B cell (primary cell): ENCODE measurements at regions not wholly inside any gene's neighbourhood (a gene's known extent, or its start where the extent isn't known, plus 50 kb on each side); places are given as distances from the start of the nearest gene placed in this dataset.

ENCODE experiments used
- ATAC-seq: fragments of 200-7000 bp; cut with Tn5 transposase; one replicate; pipeline ENCODE4 v1.10.0; 2021; ENCODE audit warnings: low read depth, mild to moderate bottlenecking, moderate number of reproducible peaks, moderate library complexity
- CTCF ChIA-PET: fragments of 350-600 bp; sonication (Branson Sonifier 250); formaldehyde crosslinking; loops from one replicate; lab custom pipeline; 2021; ENCODE audit warnings: antibody characterized with exemption, inconsistent platforms; lab: Charles Lee
- POLR2A ChIA-PET: fragments of 350-600 bp; sonication (Branson Sonifier 250); formaldehyde crosslinking; loops from one replicate; lab custom pipeline; 2021; ENCODE audit warnings: antibody characterized with exemption; lab: Charles Lee
- DNase-seq: peaks from one replicate; pipeline ENCODE4 v3.0.0; 2013
- H2AFZ ChIP-seq: 2 replicates; pipeline ENCODE4 v1.6.1; 2012; ENCODE audit warnings: mild to moderate bottlenecking, low read depth, low read length; ENCODE audit not compliant: insufficient read depth, poor library complexity, severe bottlenecking
- H3K27ac ChIP-seq, 2 donors: 1 replicate in 1 of 2; 2 replicates in 1 of 2; pipeline ENCODE4 v1.5.1; 2012 to 2013; ENCODE audit warnings: low read length in 2 of 2, mild to moderate bottlenecking in 2 of 2, moderate library complexity in 1 of 2
- H3K27me3 ChIP-seq, 4 experiments: fragments of 200-600 bp in 1 of 4; sonication (generic) in 1 of 4; replicated peaks in 1 of 4; 1 replicate in 2 of 4; 2 replicates in 2 of 4; pipeline versions ENCODE4 v1.6.1 to v1.7.0; 2013 to 2016; ENCODE audit warnings: low read length in 3 of 4, mild to moderate bottlenecking in 2 of 4, mixed read lengths in 1 of 4, moderate library complexity in 1 of 4; ENCODE audit not compliant: insufficient read depth in 4 of 4, control insufficient read depth in 3 of 4; ENCODE audit errors: control extremely low read depth in 1 of 4
- H3K36me3 ChIP-seq, 2 experiments: replicated peaks in 1 of 2; 1 replicate in 1 of 2; 2 replicates in 1 of 2; pipeline versions ENCODE4 v1.6.1 to v1.7.1; 2013; ENCODE audit warnings: low read length in 1 of 2; ENCODE audit not compliant: insufficient read depth in 2 of 2, control insufficient read depth in 1 of 2; ENCODE audit errors: control extremely low read depth in 1 of 2, extremely low read depth in 1 of 2
- H3K4me1 ChIP-seq, 2 donors: fragments of 200-600 bp in 1 of 2; sonication (generic) in 1 of 2; 1 replicate in 1 of 2; 2 replicates in 1 of 2; pipeline versions ENCODE4 v1.5.1 to v1.6.1; 2013 to 2017; ENCODE audit warnings: low read length in 2 of 2; ENCODE audit not compliant: control insufficient read depth in 2 of 2, insufficient read depth in 2 of 2
- H3K4me2 ChIP-seq: replicated peaks from 2 replicates; pipeline ENCODE3; 2012; ENCODE audit warnings: mild to moderate bottlenecking, low read depth, low read length; ENCODE audit not compliant: poor library complexity, severe bottlenecking
- H3K4me3 ChIP-seq, 5 experiments: fragments of 200-600 bp in 1 of 5; sonication (generic) in 1 of 5; 1 replicate in 3 of 5; 2 replicates in 2 of 5; pipeline versions ENCODE4 v1.5.1 to v1.7.0; 2011 to 2016; ENCODE audit warnings: low read length in 4 of 5, mild to moderate bottlenecking in 4 of 5, low read depth in 2 of 5, control low read depth in 1 of 5, moderate library complexity in 1 of 5; ENCODE audit not compliant: insufficient read depth in 1 of 5; ENCODE audit errors: control extremely low read depth in 1 of 5, extremely low read depth in 1 of 5
- H3K79me2 ChIP-seq: fragments of 200-600 bp; sonication (generic); one replicate; pipeline ENCODE4 v1.6.0; 2016; ENCODE audit warnings: low read length; ENCODE audit not compliant: control insufficient read depth, insufficient read depth
- H3K9ac ChIP-seq: fragments of 200-600 bp; sonication (generic); 2 replicates; pipeline ENCODE4 v1.6.1; 2017; ENCODE audit warnings: mild to moderate bottlenecking, low read length, moderate library complexity
- H3K9me3 ChIP-seq, 3 donors: one replicate each; pipeline versions ENCODE4 v1.6.1 to v1.7.1; 2013; ENCODE audit warnings: low read length in 2 of 3; ENCODE audit not compliant: control insufficient read depth in 2 of 3, insufficient read depth in 1 of 3; ENCODE audit errors: control extremely low read depth in 1 of 3
- H4K20me1 ChIP-seq: 2 replicates; pipeline ENCODE4 v1.6.0; 2012; ENCODE audit warnings: mild to moderate bottlenecking, low read length; ENCODE audit not compliant: insufficient read depth, control insufficient read depth, poor library complexity, severe bottlenecking
- H3K27ac Mint-ChIP-seq: one replicate; pipeline ENCODE4 v1.8.0; 2021; ENCODE audit warnings: mixed read lengths
- H3K27me3 Mint-ChIP-seq: one replicate; pipeline ENCODE4 v1.8.0; 2021; ENCODE audit warnings: mixed read lengths
- H3K4me1 Mint-ChIP-seq: one replicate; pipeline ENCODE4 v1.8.0; 2021; ENCODE audit warnings: mixed read lengths
- H3K4me3 Mint-ChIP-seq: one replicate; pipeline ENCODE4 v1.8.0; 2021; ENCODE audit warnings: mixed read lengths
- H3K9me3 Mint-ChIP-seq: one replicate; pipeline ENCODE4 v1.8.0; 2022; ENCODE audit warnings: mixed read lengths; ENCODE audit not compliant: insufficient read depth
- CTCF ChIP-seq: fragments of 200-600 bp; IDR thresholded peaks from one replicate; pipeline ENCODE4 v1.8.0; 2022; ENCODE audit warnings: antibody characterized with exemption, mild to moderate bottlenecking
- EZH2 ChIP-seq: IDR thresholded peaks from 2 replicates; pipeline ENCODE4 v1.6.1; 2012; ENCODE audit warnings: borderline replicate concordance, low read depth, mild to moderate bottlenecking, moderate library complexity, low read length; ENCODE audit not compliant: insufficient read depth, poor library complexity, severe bottlenecking
- WGBS: methylation state at CpG from one replicate; pipeline ENCODE4 v1.1.5; 2013; ENCODE audit warnings: missing lambda C conversion rate; ENCODE audit not compliant: insufficient coverage; 5-methylcytosine and 5-hydroxymethylcytosine counted together
- intact Hi-C: fragments of 100-400 bp; cut with micrococcal nuclease; formaldehyde crosslinking; loops from one replicate; pipeline ENCODE4 v1.10.0; 2022

GRCh38 chr7:95691464-95691863, 80.9 kb upstream of the DYNC1I1 start:
- Mint-ChIP-seq H3K27me3 (peaks cover 10% of the 10 kb centered on the region), H3K9me3 (no peaks in the 10 kb centered on the region), H3K4me3 (no peak overlapping the region), H3K4me1 (peaks cover 4% of the 10 kb centered on the region), H3K27ac (no peak overlapping the region)
- TF ChIP-seq EZH2, result no peak
- TF ChIP-seq CTCF, result no peak
- no peak overlapping the region for H2AFZ ChIP-seq
- ChIA-PET CTCF (interaction anchor here (0.9 to 11.2 kb wide), 16 partner anchors 10 to 1242 kb away, joined by 3 to 695 read pairs (median 6); no protein-coding TSS in a partner anchor), POLR2A (no interaction called here)
- H3K79me2 ChIP-seq, result no peaks in the 10 kb centered on the region
- DNase-seq (no peak), ATAC-seq (no peak)
- no peak overlapping the region for H3K4me2 ChIP-seq
- no peak overlapping the region for H3K4me3 ChIP-seq
- H3K27ac ChIP-seq, result no peak overlapping the region
- H4K20me1 ChIP-seq, result no peaks in the 10 kb centered on the region
- H3K27me3 ChIP-seq, result peaks cover 0 to 5% (median 0%) of the 10 kb centered on the region in 4 experiments
- intact Hi-C loops, result no loop called here
- peaks cover 0 to 4% of the 10 kb centered on the region in 2 donors for H3K4me1 ChIP-seq
- 87% methylated on average over 3 of the region's 4 CpGs for WGBS
- H3K36me3 ChIP-seq, result no peaks in the 10 kb centered on the region
- H3K9ac ChIP-seq, result no peak overlapping the region
- H3K9me3 ChIP-seq, result no peaks in the 10 kb centered on the region

GRCh38 chr7:95690367-95690947, 81.9 kb upstream of the DYNC1I1 start:
- peaks cover 9% of the 10 kb centered on the region for H3K27me3 Mint-ChIP-seq
- Histone ChIP-seq H3K27ac (no peak overlapping the region), H2AFZ (peak overlapping the region; percentile 61), H3K27me3 (no peaks in the 10 kb centered on the region), H3K36me3 (no peaks in the 10 kb centered on the region), H3K4me1 (peaks cover 0 to 4% of the 10 kb centered on the region in 2 donors), H3K79me2 (no peaks in the 10 kb centered on the region), H3K9ac (no peak overlapping the region), H3K4me2 (peak overlapping the region; percentile 65), H3K9me3 (no peaks in the 10 kb centered on the region), H4K20me1 (no peaks in the 10 kb centered on the region), H3K4me3 (no peak overlapping the region)
- H3K27ac Mint-ChIP-seq, result no peak overlapping the region
- ATAC-seq (peak; percentile 59), DNase-seq (peak; percentile 68)
- WGBS, result no CpG with 5 or more reads among the region's 3 CpGs
- H3K4me1 Mint-ChIP-seq, result peaks cover 5% of the 10 kb centered on the region
- TF ChIP-seq CTCF (peak; percentile 83), EZH2 (no peak)
- H3K4me3 Mint-ChIP-seq, result peak overlapping the region; percentile 25
- intact Hi-C loops, result loop anchor here (1.0 kb wide), 3 partner anchors 163 to 1241 kb away; no protein-coding TSS in a partner anchor
- POLR2A ChIA-PET, result interaction anchor here (0.7 kb wide), 1 partner anchor 10 kb away, joined by 4 read pairs; no protein-coding TSS in a partner anchor
- no peaks in the 10 kb centered on the region for H3K9me3 Mint-ChIP-seq
- CTCF ChIA-PET, result interaction anchor here (0.5 to 11.2 kb wide), 45 partner anchors 9 to 1634 kb away, joined by 3 to 695 read pairs (median 4); no protein-coding TSS in a partner anchor
